HG02759 (cell line): ENCODE measurements at regions not wholly inside any gene's neighbourhood (a gene's known extent, or its start where the extent isn't known, plus 50 kb on each side); places are given as distances from the start of the nearest gene placed in this dataset.

Source experiments
- ATAC-seq: cut with Tn5 transposase; IDR thresholded peaks from one replicate; pipeline ENCODE4 v1.9.1; 2021; ENCODE audit warnings: mild to moderate bottlenecking, moderate library complexity; ENCODE audit not compliant: unreplicated experiment

DNA sequence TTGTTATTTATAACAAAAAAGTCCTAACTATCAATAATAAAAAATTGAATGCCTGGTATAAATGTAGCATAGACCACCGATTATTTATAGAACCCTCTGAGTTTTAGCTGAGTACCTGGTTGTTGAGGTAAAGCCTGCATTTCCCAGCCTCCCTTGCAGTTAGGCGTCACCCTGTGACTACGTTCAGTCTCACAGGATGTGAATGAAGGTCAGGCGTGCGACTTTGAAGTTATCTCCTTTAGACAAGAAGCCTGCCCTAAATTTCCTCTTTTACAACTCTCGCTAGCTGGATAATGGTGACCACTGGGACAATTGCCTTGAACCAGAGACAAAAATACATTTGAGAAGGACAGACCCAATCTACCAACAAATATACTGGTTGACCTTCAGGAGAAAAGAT lies 67.5 kb upstream of the TES start:
- ATAC-seq, result no peak

DNA sequence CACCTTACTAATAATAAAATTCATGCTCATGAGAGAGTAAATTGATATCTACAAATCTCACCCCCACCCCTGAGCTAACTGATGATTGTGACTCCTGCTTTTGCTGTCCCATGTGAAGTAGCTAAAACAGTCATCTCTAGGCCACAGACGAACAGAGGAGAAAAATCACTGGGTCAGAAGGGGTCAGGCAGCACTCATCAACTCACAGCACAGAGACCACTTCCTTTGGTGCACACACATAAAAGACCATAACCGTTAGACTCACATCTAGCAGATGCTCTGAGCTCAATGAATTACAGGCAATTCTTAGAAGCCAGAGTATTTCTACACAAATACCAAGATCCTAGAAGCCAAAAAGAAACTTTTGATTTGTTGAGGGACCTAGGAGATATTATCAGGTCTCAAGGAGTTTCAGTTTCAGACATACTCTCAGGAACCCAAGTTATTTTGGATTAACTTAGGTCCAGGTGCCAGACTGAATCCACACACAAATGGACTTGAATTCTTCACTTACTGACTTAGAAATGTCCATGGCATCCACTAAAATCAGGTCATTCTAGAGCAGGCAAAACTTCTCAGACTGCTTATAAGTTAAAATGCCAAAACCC lies 65.0 kb upstream of the TES start:
- ATAC-seq, result peak; percentile 86

DNA sequence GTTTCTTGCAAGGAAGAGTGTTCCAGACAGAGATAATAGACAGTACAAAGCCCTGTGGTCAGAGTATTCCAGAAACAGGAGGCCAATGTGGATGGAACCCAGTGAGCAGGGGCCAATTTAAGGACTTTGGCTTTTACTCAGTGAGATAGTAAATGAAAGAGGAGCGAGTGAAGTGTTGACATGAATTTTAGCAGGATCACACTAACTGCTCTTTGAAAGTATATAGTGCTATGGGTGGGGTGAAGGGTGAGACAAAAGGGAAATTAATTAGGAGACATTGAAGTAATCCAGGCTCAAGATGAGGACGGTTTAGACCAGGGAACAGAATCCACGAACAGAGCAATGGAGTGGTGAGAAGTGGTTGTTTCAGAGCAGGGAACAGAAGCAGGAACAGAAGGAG lies 62.2 kb upstream of the TES start:
- no peak for ATAC-seq

DNA sequence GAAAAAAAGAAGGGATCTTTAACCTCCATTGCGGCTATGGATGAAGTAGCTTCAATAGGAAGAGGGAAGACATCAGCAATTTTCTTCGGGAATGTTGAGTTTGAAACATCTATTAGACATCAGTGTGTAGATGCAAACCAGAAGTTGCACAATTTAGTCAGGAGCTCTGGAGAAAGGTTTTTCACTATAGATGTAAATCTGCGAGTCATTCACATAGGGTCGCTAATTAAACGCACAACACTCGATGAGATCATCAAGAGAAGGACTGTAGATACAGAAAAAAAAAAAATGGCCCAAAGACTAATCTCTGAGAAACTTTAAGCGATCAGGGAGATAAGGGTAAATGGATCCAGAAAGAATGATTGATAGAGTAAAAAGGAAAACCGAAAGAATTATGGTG lies 61.7 kb upstream of the TES start:
- no peak for ATAC-seq

DNA sequence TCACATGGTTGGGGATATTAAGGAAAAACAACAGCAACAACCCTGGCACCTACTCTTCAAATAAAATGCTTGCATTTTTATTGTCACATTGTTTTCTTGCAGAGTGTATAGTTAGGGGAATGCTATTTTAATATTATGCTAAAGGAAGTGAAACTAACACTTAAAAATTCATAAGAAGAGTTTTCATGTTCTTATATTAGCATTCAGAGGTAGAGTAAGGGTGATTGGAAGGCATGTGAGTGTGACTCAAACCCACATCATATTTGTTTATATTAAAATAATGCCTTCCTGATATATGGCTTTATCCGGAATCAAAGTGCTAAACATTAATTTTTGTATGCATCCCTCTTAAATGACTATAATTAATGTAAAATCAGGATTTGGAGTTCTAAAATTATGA lies 59.8 kb upstream of the TES start:
- ATAC-seq, result peak; percentile 81

DNA sequence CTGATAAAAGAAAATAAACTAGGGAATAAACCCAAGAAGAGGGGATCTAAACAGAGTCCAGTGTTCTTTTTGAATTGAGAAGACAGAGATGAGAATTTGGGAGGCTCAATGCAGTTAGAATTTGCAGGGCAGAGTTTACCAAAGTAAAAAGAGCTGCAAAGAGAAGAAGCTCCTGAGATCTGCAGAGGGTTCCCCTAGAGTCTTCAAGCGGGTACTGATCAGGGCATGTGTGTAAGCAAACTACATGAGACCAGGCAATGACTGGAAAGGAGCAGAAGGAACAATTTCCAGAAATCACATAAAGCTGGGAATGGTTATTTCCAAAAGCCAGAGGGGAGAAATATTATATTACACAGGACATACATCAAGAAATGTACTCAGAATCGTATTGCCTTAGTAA lies 58.1 kb upstream of the TES start:
- no peak for ATAC-seq

DNA sequence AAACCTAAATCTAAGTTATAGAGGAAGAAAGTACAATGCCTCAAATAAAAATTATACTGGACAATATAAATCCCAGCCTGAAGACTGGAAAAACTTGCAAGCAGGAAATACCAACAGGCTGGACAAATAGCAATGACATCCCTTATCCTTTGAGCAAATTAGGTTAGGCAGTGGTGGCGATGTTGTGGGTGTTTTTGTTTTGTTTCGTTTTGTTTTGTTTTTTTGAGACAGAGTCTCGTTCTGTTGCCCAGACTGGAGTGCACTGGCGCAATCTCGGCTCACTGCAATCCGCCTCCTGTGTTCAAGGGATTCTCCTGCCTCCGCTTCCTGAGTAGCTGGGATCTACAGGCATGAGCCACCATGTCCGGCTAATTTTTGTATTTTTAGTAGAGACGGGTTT lies 57.3 kb upstream of the TES start:
- ATAC-seq, result no peak

DNA sequence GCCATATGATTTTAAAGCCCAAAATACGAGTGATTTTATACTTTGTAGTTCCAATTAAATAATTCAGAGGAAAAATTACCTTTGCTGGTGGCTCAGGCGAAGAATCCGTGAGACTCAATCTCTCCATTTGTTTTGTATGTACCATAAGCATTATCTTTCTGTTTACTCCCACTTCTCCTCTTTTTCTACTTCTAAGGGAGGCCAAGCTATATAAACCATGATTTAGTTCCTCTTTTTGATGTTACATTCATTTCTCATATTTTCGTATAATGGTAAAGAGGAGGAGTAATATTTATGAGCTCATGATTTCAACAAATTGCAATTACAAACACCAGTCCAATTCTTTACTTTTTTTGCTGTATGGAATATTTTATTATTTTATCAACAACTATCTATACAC lies 50.6 kb upstream of the TES start:
- no peak for ATAC-seq
